ENCODE measurements at regions not wholly inside any gene's neighbourhood (a gene's known extent, or its start where the extent isn't known, plus 50 kb on each side); places are given as distances from the start of the nearest gene placed in this dataset.

DNA sequence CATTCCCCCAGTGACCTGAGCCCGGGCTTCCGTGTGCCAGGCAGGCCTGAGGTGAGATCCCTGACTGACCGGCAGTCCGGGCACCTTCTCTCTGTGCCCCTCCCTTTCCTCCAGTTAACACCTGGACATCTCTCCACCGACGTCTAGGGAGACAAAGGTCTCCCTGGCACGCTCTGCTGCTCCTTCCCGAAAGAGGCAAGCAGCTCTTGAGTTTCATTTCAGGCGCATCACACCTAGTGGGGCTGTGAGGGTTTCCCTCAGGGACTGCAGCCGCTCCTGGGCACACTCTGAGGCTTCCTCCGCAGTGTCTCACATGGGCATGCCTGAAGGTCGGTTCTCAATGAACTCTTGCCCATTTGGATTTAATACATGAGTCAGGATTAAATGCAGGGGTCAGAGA, 322.7 kb downstream of the CTTN start:
- ChIA-PET CTCF (ENCODE audit: low intra/inter-chr PET ratio) (no interaction called here), POLR2A (no interaction called here)
- Histone ChIP-seq H3K4me2 (ENCODE audit: insufficient read depth, low read length) (no peak overlapping the region), H3K36me3 (ENCODE audit: control insufficient read depth, insufficient read depth, low read length) (no peaks in the 10 kb centered on the region), H3K4me1 (replicated peaks in 1 of 2; ENCODE audit: control insufficient read depth in 2 of 2, insufficient read depth in 2 of 2, low read length in 2 of 2) (no peaks in the 10 kb centered on the region), H2AFZ (ENCODE audit: low read depth, low read length) (no peak overlapping the region), H3K4me3 (no peak overlapping the region), H3K27ac (ENCODE audit: extremely low read depth, low read depth, low read length) (no peak overlapping the region), H3K9me3 (replicated peaks; ENCODE audit: control insufficient read depth, insufficient read depth, low read depth, low read length) (no peaks in the 10 kb centered on the region; the same call in 1 of the 2 replicates), H3K9ac (ENCODE audit: insufficient read depth in 1 of 2, low read depth in 2 of 2, low read length in 2 of 2) (no peak overlapping the region), H3K27me3 (ENCODE audit: control insufficient read depth in 2 of 2, insufficient read depth in 2 of 2, low read length in 2 of 2) (peaks cover 23 to 66% of the 10 kb centered on the region in 2 experiments), H4K20me1 (replicated peaks; ENCODE audit: control insufficient read depth, insufficient read depth, low read length) (peaks cover 4% of the 10 kb centered on the region; the same call in 1 of the 2 replicates), H3K79me2 (ENCODE audit: control insufficient read depth, insufficient read depth, low read length) (no peaks in the 10 kb centered on the region), H3K9me1 (ENCODE audit: control insufficient read depth, insufficient read depth, low read length) (no peaks in the 10 kb centered on the region)
- 2% methylated on average over 12 of the region's 12 CpGs for WGBS (ENCODE audit: insufficient coverage, low coverage, missing lambda C conversion rate)
- in situ Hi-C loops (cut with MboI) (no loop called here), intact Hi-C loops (cut with micrococcal nuclease) (no loop called here)
- no peak for DNase-seq (ENCODE audit: extremely low read depth in 1 of 4, low spot score in 3 of 4)
- BruUV-seq (replicated peaks) = no TSS peak
- no peak for ATAC-seq
- FAIRE-seq = no peak
- no peak for TF ChIP-seq POLR3G (IDR thresholded peaks at IDR 0.05; ENCODE audit: extremely low read depth, insufficient read length, insufficient replicate concordance)
- no peak for TF ChIP-seq CCAR2 (IDR thresholded peaks at IDR 0.05; ENCODE audit: low read depth, low read length)
- TF ChIP-seq MCM3 (IDR thresholded peaks at IDR 0.05) = no peak
- no peak for TF ChIP-seq HNRNPH1 (optimal IDR thresholded peaks at IDR 0.05; ENCODE audit: low read depth, low read length)
- TF ChIP-seq EZH2 (IDR thresholded peaks at IDR 0.05; ENCODE audit: borderline replicate concordance, low read depth, low read length) = no peak
- TF ChIP-seq LCOR (CRISPR knock-in tag; IDR thresholded peaks at IDR 0.05) = no peak
- TF ChIP-seq, protein P1, sequence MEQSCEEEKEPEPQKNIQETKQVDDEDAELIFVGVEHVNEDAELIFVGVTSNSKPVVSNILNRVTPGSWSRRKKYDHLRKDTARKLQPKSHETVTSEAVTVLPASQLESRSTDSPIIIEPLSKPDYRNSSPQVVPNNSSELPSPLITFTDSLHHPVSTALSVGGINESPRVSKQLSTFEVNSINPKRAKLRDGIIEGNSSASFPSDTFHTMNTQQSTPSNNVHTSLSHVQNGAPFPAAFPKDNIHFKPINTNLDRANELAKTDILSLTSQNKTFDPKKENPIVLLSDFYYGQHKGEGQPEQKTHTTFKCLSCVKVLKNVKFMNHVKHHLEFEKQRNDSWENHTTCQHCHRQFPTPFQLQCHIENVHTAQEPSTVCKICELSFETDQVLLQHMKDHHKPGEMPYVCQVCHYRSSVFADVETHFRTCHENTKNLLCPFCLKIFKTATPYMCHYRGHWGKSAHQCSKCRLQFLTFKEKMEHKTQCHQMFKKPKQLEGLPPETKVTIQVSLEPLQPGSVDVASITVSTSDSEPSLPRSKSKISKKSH (CRISPR knock-in tag; IDR thresholded peaks at IDR 0.05) = no peak

Data from K562 (cell line).